ENCODE measurements at regions not wholly inside any gene's neighbourhood (a gene's known extent, or its start where the extent isn't known, plus 50 kb on each side); places are given as distances from the start of the nearest gene placed in this dataset.

DNA sequence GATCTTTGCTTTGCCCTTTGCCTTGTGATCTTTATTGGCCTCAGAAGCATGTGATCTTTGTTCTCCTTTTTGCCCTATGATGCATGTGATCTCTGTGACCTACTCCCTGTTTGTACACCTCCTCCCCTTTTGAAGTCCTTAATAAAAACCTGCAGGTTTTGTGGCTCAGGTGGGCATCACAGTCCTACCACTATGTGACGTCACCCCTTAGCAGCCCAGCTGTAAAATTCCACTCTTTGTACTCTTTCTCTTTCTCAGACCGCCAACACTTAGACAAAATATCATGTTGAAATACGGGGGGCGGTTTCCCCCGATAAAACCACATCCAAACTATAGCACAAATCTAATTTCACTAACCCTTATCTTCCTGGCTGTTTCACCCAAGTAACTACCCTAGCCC lies 76.7 kb upstream of the RAPGEF4 start:
- no peak for DNase-seq (ENCODE audit: low read depth)

- no peak for DNase-seq (ENCODE audit: low read depth)
These were observed 73.5 kb upstream of the RAPGEF4 start for GRCh38 chr2:172662099-172662498.

DNA sequence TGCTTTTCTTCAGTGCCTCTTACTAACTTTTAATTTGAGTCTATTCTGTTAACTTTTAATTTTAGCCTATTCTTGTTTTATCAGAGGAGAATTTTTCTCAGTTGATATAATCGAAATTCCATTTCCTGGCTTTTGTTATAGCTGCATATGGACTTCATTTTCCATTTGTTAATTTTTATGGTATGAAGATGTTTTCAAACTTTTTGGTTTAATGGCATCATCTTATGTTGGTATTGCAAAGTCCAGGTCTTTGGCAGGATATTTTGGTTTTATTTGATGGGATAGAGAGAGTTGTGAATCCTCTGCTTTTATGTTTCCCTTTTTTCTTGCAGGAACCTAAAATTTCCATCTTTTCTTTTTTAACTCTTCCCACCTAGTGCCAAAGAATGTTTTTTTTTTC lies 70.9 kb upstream of the RAPGEF4 start:
- DNase-seq (ENCODE audit: low read depth), result no peak

GRCh38 chr2:172667581-172668325 lies 67.9 kb upstream of the RAPGEF4 start:
- DNase-seq (ENCODE audit: low read depth), result no peak

DNA sequence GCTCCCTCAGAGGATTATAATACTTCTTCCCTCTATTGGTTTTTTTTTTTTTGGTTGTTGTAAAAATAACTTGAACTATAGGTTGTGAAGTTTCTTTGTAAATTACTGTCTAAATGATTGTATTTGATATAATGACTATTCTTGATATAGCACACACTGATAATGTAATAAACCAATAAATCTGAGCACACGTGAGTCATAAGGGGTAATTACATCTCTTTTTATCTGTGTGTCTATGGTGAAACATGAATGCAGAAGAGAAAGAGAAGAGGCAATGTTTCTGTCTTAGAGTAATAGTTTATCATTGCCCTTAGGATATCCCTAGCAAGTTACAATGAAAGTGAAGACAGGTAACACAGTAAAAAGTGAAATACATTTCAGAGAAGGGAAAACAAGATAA lies 64.1 kb upstream of the RAPGEF4 start:
- DNase-seq (ENCODE audit: low read depth), result no peak

DNA sequence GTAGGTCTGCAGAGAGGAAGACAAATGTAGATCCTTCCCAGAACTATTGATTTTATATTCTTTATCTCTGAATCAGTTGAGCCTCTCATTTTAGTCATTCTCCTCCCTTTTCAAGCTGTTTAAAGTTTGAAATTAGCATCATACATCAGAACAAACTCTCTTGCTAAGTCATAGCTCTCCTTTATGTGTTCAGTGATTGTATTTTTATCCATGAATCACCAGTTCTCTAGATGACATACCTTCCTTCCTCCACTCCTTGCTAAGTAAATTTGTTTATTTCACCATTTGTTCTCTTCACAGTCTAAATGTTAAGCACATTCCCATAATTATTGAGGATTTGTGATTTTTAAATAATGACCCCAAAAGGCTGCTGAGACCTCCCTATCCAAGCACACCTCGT lies 63.5 kb upstream of the RAPGEF4 start:
- DNase-seq (ENCODE audit: low read depth), result peak; percentile 62

DNA sequence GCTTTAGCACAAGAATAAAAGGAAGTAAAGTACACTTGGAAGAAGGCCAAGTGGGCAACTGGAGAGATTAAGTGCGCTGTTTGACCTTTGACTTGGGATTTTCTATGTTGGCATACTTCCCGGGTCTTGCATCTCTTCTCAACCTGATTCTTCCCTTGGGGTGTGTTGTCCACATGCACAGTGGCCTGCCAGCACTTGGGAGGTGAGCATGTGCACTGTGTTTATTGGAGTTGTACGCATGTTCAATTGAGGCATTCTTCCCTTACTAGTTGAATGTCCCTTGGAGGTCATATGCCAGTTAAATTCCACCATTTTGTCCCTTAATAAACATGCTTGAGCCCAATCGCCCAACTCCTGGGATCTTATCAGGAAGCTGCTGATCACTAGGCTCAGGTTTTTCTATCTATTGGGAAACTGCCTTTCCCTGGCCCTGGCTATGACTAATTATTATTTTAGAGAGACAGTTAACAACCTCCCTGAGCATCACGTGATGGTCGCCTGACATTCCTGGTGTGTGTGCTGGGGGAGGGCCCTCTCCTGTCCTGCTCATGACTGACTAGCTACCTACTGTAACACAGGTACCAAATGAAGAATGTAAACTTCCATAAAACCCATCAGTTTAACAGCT lies 62.5 kb upstream of the RAPGEF4 start:
- DNase-seq (ENCODE audit: low read depth), result peak; percentile 75

DNA sequence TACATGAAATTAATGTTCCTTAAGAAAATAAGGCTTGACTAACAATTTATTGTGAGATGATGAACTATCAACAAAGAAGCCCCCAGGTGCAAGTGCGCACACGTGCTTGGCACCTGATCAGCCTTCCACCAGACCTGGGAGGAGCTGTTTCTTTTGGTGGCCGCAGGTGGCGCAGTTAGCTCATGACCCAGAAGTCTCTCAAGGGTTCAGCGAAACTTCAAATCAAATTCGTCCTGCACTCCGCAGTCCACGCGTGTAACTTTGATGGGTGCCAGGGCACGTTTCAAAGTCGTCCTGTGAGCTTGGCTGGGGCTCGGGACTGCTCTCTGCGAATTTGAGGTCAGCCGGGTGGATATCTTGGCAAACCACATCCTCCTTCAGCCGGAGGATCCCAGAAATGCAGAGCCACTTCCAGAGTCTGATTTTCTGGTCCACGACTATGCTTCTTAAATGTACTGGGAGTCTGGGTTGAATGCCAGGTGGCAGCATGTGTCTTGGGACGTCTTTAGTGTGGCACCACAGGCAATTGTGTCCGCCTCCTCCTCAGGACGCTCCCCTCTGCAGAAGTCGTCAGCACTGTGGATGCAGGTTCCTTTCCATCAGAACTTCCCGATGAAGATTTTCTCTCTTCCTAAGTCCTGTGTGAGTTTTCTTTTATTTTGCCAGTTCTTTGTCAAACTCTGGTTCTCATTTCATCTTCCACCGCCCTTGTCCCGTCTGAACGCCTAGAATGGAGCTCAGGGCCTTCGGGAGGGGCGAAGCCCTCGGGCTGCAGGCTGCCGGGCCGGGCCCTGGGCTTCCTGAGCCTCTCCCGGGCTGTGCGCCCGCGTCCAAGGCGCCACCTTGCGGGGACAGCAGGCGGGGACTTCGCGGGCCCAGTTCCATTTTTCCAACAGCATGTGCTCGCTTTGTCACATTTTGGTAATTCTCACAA lies 61.3 kb upstream of the RAPGEF4 start:
- DNase-seq (ENCODE audit: low read depth), result no peak

- no peak for DNase-seq (ENCODE audit: low read depth)
These were observed 60.7 kb upstream of the RAPGEF4 start for GRCh38 chr2:172674968-172675303.

- DNase-seq (ENCODE audit: low read depth), result no peak
These were observed 58.3 kb upstream of the RAPGEF4 start for GRCh38 chr2:172677363-172677762.

DNA sequence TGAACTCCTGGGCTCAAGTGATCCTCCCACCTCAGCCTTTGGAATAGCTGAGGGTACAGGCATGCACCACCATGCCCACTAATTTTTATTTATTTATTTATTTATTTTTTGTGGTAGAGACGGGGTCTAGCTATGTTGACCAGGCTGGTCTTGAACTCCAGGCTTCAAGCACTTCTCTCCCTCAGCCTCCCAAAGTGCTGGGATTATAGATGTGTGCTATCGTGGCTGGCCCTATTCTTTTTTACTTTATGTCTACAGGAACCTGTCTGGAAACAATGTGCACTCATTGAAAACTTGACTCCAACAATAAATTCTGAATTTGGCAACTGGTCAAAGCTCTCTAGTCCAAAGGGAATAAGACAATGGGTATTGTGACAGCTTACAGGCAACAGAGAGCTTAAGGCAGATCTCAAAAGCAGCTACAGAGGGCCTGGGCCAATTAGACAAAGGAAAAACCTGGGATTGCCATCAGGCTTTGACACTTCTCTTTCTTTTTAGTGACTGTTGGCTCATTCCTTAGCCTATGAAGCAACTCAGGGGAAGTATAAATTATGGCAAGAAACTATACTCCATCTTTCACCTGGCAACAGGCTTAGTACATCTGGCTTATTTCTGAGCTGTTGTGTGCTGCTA lies 55.1 kb upstream of the RAPGEF4 start:
- DNase-seq (ENCODE audit: low read depth), result no peak

DNA sequence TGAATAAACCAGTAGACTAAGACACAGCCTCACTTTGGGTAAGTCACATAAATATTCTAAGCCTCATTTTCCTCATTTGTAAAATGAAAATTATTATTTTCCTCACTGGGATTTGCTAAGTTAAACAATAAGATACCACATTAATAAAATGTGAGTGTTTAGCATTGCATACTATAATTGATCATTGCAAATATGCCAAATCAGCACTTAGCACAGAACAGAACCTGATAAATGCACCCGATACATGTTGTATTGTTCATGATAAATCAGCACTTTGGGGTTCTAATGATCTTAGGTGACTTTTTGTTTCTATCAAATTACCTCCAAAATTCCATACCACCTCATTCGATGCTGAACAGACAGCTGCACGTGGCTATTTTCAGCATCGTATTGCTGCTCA lies 50.2 kb upstream of the RAPGEF4 start:
- DNase-seq (ENCODE audit: low read depth), result no peak
